ENCODE measurements at regions not wholly inside any gene's neighbourhood (a gene's known extent, or its start where the extent isn't known, plus 50 kb on each side); places are given as distances from the start of the nearest gene placed in this dataset.

DNA sequence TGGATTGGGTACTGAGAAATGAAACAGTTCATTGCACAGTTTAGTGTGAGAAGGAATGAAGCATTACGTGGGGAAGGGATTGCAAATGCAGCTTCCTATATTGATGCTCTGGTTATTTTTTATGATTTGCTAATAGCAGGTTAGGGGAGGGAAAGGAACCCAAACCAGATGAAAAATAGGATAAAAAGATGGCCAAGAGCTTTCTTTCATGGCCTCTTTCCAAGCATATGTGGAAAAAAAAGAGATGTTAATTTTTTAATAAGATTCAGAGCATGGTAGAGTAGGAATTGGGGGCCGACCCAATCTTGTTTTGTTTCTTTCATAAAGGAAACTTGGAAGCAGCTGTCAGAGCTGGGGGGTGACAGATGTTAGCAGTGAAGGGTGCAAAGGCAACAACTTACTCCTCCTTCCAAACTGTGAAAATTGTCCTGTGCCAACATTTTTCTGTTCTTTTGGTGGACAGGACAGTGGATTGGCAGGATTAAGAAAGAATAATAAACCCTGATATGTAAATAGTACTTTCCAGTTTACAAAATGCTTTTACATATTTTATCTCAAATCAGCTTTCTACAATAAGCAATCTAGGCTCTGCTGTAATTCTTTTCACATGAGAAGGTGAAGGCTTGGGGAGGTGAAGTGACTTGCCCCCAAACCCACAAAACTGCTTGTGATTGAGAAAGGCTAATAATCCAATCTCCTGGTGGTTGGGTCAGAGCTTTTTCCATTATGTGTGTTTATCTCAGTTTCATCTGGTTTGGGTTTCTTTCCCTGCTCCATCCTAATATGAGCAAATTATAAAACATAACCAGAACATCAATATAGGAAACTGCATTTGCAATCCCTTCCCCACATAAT lies 270.1 kb downstream of the ETAA1 start:
- DNase-seq, result no peak
- intact Hi-C loops (cut with DNase I), result no loop called here
- no peak for ATAC-seq (ENCODE audit: poor library complexity)

DNA sequence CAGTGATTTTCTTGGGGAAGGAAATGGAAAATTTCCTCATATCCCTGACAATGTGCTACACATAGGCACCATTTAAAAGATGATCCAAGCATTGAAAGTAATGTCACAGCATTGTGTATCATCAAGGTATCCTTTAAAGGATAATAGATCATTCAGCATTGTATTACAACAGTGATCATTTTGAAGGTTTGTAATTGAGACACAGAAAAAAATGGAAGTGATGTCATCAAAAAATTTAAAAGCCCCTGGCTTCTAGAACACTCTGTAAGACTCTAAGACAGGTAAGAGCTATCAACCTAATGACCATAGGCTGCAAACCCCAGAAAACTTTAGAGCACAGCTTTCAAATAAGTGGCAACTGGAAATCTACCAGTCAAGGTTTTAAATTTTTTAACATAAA lies 271.4 kb downstream of the ETAA1 start:
- no peak for ATAC-seq (ENCODE audit: poor library complexity)
- no peak for DNase-seq
- intact Hi-C loops (cut with DNase I), result no loop called here

DNA sequence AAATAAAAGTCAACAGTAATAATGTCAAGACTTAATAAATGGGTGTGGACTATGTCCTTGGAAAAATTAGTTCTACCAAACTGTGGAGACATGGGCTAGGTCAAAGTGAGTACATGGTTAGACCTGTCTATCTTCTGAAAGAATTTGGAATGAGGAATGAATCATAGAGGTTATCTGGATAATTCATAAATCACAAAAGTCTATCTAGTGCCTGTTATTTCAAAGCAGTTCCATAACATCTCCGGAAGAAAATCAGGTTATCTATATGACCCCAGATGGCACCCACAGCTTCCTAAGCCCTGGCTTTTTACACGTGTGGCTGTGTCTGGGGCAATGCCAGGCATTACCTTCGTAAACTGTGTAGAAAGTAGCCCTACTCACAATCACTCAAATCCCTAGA lies 272.0 kb downstream of the ETAA1 start:
- ATAC-seq (ENCODE audit: poor library complexity), result no peak
- DNase-seq, result no peak
- intact Hi-C loops (cut with DNase I), result no loop called here

DNA sequence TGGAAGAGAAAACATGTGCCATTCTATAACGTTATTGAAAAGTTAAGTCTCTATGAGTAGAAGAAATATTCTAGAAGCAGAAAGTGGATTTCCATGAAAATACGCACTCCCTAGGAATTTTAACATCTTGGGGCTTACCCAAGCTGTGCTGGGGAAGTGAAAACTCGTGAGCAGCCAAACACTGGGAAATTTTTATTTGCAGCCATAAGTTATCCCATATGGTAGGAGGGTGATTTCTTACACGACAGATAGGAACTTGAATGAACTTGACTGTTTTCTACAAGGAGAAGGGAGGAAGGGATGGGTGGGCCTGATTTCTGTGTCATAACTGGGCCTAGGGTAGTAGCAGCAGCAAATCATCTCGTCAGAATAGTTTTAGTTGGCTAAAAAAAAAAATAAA lies 272.6 kb downstream of the ETAA1 start:
- DNase-seq, result no peak
- intact Hi-C loops (cut with DNase I), result no loop called here
- no peak for ATAC-seq (ENCODE audit: poor library complexity)

DNA sequence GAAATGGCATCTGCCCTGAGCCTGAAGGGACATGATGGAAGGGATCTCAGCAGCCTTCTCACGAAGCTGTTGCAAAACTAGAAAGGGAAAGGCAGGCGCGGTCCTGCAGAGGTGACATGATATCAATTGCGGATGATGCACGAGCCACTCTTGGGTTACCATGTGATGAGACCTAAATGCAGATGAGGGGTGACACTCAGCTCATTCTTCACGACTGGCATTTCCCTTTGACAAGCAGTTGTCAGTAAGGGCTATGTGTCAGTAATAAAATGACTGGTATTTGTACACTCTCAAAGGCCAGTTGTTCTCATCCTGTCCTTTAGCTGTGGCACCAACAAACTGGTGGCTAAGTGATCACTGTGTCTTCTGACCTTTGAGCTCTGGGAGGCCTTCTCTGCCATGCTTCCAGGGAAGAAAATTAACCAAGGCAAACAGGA lies 273.6 kb downstream of the ETAA1 start:
- ATAC-seq (ENCODE audit: poor library complexity) (no peak), DNase-seq (no peak)
- intact Hi-C loops (cut with DNase I), result no loop called here

DNA sequence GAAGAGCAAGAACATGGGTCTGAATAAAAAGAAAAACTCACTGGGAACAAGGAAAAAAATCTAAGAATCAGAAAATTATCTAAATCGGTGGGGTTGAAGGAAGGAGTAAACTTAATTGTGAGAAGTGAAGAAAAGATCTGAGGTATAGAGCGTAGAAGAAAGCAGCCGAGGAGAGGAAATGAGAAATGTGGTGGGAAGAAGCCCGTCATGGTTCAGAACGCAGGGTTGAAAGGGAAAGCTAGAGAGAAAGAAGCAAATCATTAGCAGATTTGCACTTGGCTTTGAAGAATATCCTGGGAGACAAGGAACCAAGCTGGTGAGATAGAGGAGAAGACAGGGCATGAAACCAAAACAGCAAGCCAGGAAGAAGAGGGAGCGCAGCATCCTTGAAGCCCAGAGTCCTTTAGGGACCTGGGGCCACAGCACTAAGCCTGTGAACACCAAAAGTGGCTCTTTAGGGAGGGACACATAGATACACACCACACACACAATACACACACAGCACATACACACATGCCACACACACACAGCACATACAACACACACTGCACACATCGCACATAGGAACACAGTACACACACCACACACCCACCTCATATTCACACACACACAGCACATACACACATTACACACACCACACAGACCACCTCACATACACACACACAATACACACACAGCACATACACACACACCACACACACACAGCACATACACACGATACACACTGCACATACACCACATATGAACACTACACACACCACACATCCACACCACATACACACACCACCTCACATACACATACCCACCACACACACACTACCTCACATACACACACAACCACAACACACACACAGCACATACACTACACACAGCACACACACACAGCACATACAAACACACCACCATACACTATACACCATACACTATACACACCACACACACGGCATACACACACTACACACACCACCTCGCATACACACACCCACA lies 274.6 kb downstream of the ETAA1 start:
- intact Hi-C loops (cut with DNase I), result no loop called here
- no peak for ATAC-seq (ENCODE audit: poor library complexity)
- DNase-seq, result no peak

DNA sequence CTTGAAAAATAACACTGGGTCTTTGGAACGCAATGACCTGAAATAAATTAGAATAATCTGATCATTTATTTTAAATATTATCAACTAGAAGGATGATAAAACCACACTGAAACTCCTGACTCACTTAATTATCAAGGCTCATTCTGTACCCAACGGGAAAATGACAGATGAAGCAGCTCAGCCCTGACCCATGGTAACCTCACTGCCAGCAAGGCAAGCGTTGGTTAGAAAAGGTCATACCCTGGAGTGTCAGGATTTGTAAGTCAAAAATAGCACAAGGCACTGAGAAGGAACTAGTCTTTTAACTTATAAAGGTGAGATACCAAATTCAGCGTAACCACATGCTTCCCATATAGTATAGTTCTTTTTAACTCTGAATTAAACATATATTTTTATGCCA lies 277.5 kb downstream of the ETAA1 start:
- intact Hi-C loops (cut with DNase I), result no loop called here
- peak; percentile 86 for ATAC-seq (ENCODE audit: poor library complexity)
- no peak for DNase-seq

DNA sequence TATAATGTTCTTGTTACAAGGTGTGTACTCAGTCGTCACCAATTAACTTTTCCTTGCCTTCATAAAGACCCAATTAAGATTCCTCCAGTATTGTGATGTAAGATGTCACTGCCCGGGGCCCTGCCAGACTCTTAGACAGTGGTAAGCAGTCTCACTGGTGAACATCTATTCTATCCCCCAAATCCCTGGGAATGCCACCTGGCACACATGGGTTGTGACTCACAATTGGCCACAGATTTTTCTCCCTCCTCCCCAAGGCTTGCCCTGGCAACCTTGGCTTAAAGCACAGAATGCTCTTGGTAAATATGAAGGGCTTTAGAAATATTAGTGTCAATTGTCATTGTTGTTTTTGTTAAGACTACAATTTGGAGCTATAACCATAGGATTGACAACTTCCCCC lies 287.9 kb downstream of the ETAA1 start:
- ATAC-seq (ENCODE audit: poor library complexity) (no peak), DNase-seq (no peak)
- intact Hi-C loops (cut with DNase I), result no loop called here

DNA sequence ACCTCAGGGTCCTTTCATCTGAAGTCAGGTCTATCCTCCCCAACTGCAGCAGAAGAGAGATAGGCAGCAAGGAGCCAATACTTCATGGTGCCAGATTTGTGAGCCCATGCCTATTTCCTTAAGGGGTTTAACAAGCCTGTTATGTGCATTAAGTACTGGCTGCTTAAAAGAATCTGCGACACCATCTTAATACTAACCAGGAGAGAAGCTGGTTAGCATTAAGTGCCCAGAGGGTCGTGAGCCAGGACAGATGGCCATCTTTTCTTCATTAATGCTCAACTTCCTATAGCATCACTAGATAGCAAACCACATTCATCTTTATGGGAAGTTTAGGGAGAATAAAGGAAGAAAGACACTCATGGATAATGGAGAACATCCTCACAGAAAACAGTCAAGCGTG lies 289.1 kb downstream of the ETAA1 start:
- ATAC-seq (ENCODE audit: poor library complexity) (no peak), DNase-seq (no peak)
- intact Hi-C loops (cut with DNase I), result no loop called here

DNA sequence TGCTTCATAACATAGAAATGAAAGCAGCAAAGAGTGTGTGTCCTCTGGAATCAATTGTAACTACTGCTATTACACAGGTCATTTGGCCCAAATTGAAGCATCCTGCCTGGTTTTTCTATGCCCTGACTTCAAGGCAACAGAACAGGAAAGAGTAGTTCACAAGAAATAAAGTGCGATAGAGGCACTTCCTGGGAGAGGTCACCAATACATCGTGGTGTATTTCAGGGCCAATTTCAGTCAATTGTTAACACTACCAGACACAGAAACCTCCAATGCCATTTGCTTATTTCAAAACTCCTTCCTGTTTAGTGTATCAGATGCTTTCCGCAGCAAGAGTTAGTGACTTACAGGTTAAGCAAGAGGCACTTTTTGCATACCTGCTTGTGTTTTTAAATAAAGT lies 292.1 kb downstream of the ETAA1 start:
- ATAC-seq (ENCODE audit: poor library complexity) (no peak), DNase-seq (no peak)
- intact Hi-C loops (cut with DNase I), result no loop called here

DNA sequence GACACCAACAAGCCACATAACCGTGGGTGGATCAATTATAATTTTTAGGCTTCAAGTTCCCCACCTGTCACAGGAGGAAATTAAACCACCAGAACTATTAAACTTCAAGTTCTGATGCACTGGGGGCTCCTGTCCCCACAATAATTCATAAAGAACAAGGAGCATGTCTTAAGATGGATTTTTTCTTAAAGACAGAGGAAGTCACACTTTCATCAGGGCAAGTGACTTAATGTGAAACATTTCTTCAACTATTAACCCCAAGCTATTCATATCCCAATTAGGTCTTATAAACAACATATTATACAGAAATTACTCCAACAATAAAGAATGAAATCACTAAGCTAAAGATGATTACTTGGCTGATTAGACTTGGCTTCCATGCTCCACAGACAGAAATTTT lies 292.5 kb downstream of the ETAA1 start:
- intact Hi-C loops (cut with DNase I), result no loop called here
- ATAC-seq (ENCODE audit: poor library complexity) (no peak), DNase-seq (no peak)

DNA sequence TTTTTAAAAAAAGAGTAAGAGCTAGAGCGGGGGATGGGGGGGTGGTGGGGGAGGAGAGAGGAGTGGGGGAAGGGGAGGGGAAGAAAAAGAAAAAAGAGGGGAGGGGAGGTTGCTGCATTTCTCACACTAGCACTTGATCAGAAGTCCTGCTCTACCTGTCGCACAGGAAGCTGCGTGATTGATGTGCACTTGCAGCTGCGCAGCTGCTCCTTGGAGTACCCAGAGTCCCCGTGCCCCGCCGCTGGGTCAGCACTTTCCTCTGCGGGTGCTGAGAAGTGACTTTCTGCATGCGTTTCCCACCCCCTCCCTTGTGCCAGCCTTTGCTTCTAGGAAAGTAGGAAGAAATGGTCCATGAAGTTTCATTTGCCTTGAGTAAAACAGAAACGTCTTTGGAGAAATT lies 297.3 kb downstream of the ETAA1 start:
- no peak for ATAC-seq (ENCODE audit: poor library complexity)
- intact Hi-C loops (cut with DNase I), result no loop called here
- DNase-seq, result no peak

DNA sequence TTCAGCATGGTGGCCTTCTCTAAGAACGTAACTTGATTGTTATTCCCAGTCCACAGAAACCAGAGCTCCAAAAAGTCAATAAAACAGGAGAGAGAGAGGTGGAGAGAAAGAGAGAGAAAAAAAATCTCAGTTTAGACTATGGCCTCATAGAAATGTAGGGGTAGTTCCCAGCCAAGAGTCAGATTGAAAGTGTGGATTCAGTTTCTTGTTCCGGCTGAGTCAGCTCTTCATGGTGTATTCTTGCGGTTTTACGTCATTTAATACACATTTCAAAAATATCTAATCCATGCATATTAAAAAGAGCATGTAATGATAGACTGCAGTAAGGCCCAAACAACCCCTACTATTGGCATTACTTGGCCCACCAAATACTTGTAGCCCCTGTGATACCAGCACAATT lies 303.9 kb downstream of the ETAA1 start:
- intact Hi-C loops (cut with DNase I), result no loop called here
- DNase-seq (no peak), ATAC-seq (ENCODE audit: poor library complexity) (no peak)

DNA sequence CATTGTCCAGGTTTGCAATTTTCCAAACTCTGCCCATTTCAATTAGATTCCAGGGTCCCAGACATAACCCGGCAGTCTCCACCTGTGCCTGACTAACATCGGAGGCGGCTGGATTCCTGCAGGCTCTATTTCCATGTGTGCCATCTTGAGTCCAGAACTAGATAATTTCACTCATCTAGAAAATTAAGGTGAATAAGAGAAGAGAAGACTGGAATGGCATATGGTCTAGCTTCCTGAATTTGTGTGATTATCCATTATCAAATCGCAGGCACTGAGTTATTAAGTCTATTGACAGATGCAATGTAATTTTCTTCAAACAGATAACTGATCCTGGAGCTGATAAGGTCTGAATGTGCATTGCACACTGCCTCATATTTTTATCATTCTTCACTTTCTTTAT lies 305.2 kb downstream of the ETAA1 start:
- ATAC-seq (ENCODE audit: poor library complexity) (no peak), DNase-seq (no peak)
- intact Hi-C loops (cut with DNase I), result no loop called here

DNA sequence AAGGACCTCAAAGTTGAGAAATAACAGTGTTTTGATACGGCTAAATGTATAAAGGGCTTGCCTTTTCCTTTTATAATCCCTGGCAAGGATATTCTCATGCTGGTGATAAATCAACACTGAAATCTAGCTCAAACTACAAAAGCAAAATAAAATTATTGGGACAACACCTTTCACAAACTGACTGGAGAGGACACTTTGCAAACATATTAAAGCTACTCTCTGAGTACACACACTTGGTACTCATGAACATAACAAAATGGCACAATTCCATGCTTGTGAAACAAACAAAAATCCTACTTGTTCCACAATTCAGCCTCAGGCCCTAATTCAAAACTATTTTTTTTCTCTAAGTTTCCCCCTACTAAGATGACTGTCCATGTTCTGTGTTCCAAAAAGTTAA lies 305.8 kb downstream of the ETAA1 start:
- no peak for ATAC-seq (ENCODE audit: poor library complexity)
- no peak for DNase-seq
- intact Hi-C loops (cut with DNase I), result no loop called here

DNA sequence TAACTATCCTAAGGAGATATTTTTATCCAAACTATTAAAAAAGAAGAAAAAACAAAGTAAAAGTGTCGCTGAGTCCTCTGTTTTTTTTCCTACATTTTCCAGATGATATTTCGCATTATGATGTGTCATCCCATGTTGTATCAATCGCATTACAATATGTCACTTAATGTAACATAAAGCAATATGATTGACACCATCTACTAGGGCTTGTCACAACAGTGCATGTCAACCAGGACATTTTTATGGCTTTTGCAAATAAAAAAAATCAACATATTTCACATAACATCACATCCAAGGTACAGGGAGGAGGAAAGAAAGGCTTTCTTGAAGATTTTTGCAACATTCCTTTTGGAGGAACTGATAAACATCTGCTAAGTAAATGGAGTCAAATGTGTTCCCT lies 308.9 kb downstream of the ETAA1 start:
- no peak for DNase-seq
- no peak for ATAC-seq (ENCODE audit: poor library complexity)
- intact Hi-C loops (cut with DNase I), result no loop called here

DNA sequence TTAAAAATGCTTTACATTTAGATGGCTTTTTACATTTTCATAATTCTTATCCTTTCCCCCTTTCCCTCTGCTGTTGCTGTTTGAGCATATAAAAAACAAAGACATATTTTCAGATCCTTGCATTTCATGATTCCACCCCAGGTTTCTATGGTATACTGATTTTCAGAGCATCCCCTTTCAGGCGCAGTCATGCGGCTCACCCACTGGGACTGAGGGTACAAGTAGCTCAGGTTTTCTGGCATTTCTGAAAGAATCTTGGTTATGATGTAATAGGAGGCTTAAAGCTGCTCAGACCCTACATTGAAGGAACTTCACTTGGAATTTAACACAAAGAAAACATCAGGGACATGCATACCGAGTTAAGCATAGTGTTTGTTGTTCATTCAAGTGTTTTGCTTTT lies 310.8 kb downstream of the ETAA1 start:
- intact Hi-C loops (cut with DNase I), result no loop called here
- ATAC-seq (ENCODE audit: poor library complexity), result no peak
- DNase-seq, result no peak

DNA sequence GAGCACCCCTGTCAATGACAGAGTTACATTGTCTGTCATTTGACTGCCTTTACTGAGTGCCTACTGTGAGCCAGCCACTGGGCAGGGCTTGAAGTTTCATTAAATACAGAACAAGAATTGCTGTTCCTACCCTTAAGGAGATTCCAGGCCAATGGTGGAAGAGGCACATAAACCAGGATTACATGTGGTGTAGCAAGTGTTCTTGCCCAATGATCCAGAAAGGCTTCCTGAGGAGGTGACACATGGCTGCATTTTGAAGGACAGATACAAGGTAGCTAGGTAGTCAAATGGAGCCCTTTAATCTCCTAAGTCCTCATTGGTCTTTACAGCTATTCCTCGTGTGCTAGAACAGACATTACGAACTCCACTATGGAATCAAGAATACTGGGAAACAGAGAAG lies 312.7 kb downstream of the ETAA1 start:
- intact Hi-C loops (cut with DNase I), result no loop called here
- no peak for ATAC-seq (ENCODE audit: poor library complexity)
- no peak for DNase-seq

DNA sequence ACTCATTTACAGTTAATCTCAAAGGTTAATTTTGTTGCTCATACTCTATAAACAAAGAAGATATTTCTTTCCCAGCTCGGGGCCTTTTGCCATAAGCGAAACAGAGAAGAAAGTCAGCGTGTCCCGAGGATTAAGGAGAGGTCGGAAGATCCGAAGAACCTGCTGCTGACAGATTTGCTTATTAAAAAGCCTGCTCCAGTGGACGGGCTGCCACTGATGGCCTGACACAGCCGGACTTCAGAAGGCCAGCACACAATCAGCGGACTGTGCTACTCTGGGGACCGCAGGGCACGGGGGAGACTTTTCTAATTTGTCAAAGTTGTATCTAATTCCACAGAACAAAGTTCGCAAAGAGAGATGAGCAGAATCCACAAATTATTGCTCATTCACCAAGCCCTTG lies 315.4 kb downstream of the ETAA1 start:
- intact Hi-C loops (cut with DNase I), result no loop called here
- no peak for ATAC-seq (ENCODE audit: poor library complexity)

DNA sequence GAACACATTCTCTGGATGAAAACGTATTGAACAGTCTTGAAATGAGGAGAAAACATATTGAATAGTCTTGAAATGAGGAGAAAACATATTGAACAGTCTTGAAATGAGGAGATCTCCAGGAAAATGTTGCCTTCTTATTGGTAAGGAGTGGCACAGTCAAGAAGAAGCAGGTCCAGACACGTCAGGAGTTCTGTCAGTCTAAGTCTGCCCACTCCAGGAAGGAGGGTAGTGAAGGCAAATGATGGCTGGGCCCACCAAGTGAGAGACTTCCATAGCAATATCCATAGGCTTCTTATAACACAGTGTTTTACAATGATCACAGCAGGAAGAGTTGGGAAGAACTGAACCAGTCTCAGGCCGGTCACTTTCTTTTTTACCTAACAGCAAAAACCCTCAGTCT lies 316.2 kb downstream of the ETAA1 start:
- no peak for ATAC-seq (ENCODE audit: poor library complexity)
- DNase-seq, result no peak
- intact Hi-C loops (cut with DNase I), result no loop called here

More for the DNA sequence above, 315.4 kb downstream of the ETAA1 start:
- no peak for DNase-seq
